B cell (primary cell): ENCODE measurements at regions not wholly inside any gene's neighbourhood (a gene's known extent, or its start where the extent isn't known, plus 50 kb on each side); places are given as distances from the start of the nearest gene placed in this dataset.

Experiments
- ATAC-seq: fragments of 200-7000 bp; cut with Tn5 transposase; one replicate; pipeline ENCODE4 v1.10.0; 2021; ENCODE audit warnings: low read depth, mild to moderate bottlenecking, moderate number of reproducible peaks, moderate library complexity
- CTCF ChIA-PET: fragments of 350-600 bp; sonication (Branson Sonifier 250); formaldehyde crosslinking; loops from one replicate; lab custom pipeline; 2021; ENCODE audit warnings: antibody characterized with exemption, inconsistent platforms; lab: Charles Lee
- POLR2A ChIA-PET: fragments of 350-600 bp; sonication (Branson Sonifier 250); formaldehyde crosslinking; loops from one replicate; lab custom pipeline; 2021; ENCODE audit warnings: antibody characterized with exemption; lab: Charles Lee
- DNase-seq: peaks from one replicate; pipeline ENCODE4 v3.0.0; 2013
- H2AFZ ChIP-seq: 2 replicates; pipeline ENCODE4 v1.6.1; 2012; ENCODE audit warnings: mild to moderate bottlenecking, low read depth, low read length; ENCODE audit not compliant: insufficient read depth, poor library complexity, severe bottlenecking
- H3K27ac ChIP-seq, 2 donors: 1 replicate in 1 of 2; 2 replicates in 1 of 2; pipeline ENCODE4 v1.5.1; 2012 to 2013; ENCODE audit warnings: low read length in 2 of 2, mild to moderate bottlenecking in 2 of 2, moderate library complexity in 1 of 2
- H3K27me3 ChIP-seq, 4 experiments: fragments of 200-600 bp in 1 of 4; sonication (generic) in 1 of 4; replicated peaks in 1 of 4; 1 replicate in 2 of 4; 2 replicates in 2 of 4; pipeline versions ENCODE4 v1.6.1 to v1.7.0; 2013 to 2016; ENCODE audit warnings: low read length in 3 of 4, mild to moderate bottlenecking in 2 of 4, mixed read lengths in 1 of 4, moderate library complexity in 1 of 4; ENCODE audit not compliant: insufficient read depth in 4 of 4, control insufficient read depth in 3 of 4; ENCODE audit errors: control extremely low read depth in 1 of 4
- H3K36me3 ChIP-seq, 2 experiments: replicated peaks in 1 of 2; 1 replicate in 1 of 2; 2 replicates in 1 of 2; pipeline versions ENCODE4 v1.6.1 to v1.7.1; 2013; ENCODE audit warnings: low read length in 1 of 2; ENCODE audit not compliant: insufficient read depth in 2 of 2, control insufficient read depth in 1 of 2; ENCODE audit errors: control extremely low read depth in 1 of 2, extremely low read depth in 1 of 2
- H3K4me1 ChIP-seq, 2 donors: fragments of 200-600 bp in 1 of 2; sonication (generic) in 1 of 2; 1 replicate in 1 of 2; 2 replicates in 1 of 2; pipeline versions ENCODE4 v1.5.1 to v1.6.1; 2013 to 2017; ENCODE audit warnings: low read length in 2 of 2; ENCODE audit not compliant: control insufficient read depth in 2 of 2, insufficient read depth in 2 of 2
- H3K4me2 ChIP-seq: replicated peaks from 2 replicates; pipeline ENCODE3; 2012; ENCODE audit warnings: mild to moderate bottlenecking, low read depth, low read length; ENCODE audit not compliant: poor library complexity, severe bottlenecking
- H3K4me3 ChIP-seq, 5 experiments: fragments of 200-600 bp in 1 of 5; sonication (generic) in 1 of 5; 1 replicate in 3 of 5; 2 replicates in 2 of 5; pipeline versions ENCODE4 v1.5.1 to v1.7.0; 2011 to 2016; ENCODE audit warnings: low read length in 4 of 5, mild to moderate bottlenecking in 4 of 5, low read depth in 2 of 5, control low read depth in 1 of 5, moderate library complexity in 1 of 5; ENCODE audit not compliant: insufficient read depth in 1 of 5; ENCODE audit errors: control extremely low read depth in 1 of 5, extremely low read depth in 1 of 5
- H3K79me2 ChIP-seq: fragments of 200-600 bp; sonication (generic); one replicate; pipeline ENCODE4 v1.6.0; 2016; ENCODE audit warnings: low read length; ENCODE audit not compliant: control insufficient read depth, insufficient read depth
- H3K9ac ChIP-seq: fragments of 200-600 bp; sonication (generic); 2 replicates; pipeline ENCODE4 v1.6.1; 2017; ENCODE audit warnings: mild to moderate bottlenecking, low read length, moderate library complexity
- H3K9me3 ChIP-seq, 3 donors: one replicate each; pipeline versions ENCODE4 v1.6.1 to v1.7.1; 2013; ENCODE audit warnings: low read length in 2 of 3; ENCODE audit not compliant: control insufficient read depth in 2 of 3, insufficient read depth in 1 of 3; ENCODE audit errors: control extremely low read depth in 1 of 3
- H4K20me1 ChIP-seq: 2 replicates; pipeline ENCODE4 v1.6.0; 2012; ENCODE audit warnings: mild to moderate bottlenecking, low read length; ENCODE audit not compliant: insufficient read depth, control insufficient read depth, poor library complexity, severe bottlenecking
- H3K27ac Mint-ChIP-seq: one replicate; pipeline ENCODE4 v1.8.0; 2021; ENCODE audit warnings: mixed read lengths
- H3K27me3 Mint-ChIP-seq: one replicate; pipeline ENCODE4 v1.8.0; 2021; ENCODE audit warnings: mixed read lengths
- H3K4me1 Mint-ChIP-seq: one replicate; pipeline ENCODE4 v1.8.0; 2021; ENCODE audit warnings: mixed read lengths
- H3K4me3 Mint-ChIP-seq: one replicate; pipeline ENCODE4 v1.8.0; 2021; ENCODE audit warnings: mixed read lengths
- H3K9me3 Mint-ChIP-seq: one replicate; pipeline ENCODE4 v1.8.0; 2022; ENCODE audit warnings: mixed read lengths; ENCODE audit not compliant: insufficient read depth
- CTCF ChIP-seq: fragments of 200-600 bp; IDR thresholded peaks from one replicate; pipeline ENCODE4 v1.8.0; 2022; ENCODE audit warnings: antibody characterized with exemption, mild to moderate bottlenecking
- EZH2 ChIP-seq: IDR thresholded peaks from 2 replicates; pipeline ENCODE4 v1.6.1; 2012; ENCODE audit warnings: borderline replicate concordance, low read depth, mild to moderate bottlenecking, moderate library complexity, low read length; ENCODE audit not compliant: insufficient read depth, poor library complexity, severe bottlenecking
- WGBS: methylation state at CpG from one replicate; pipeline ENCODE4 v1.1.5; 2013; ENCODE audit warnings: missing lambda C conversion rate; ENCODE audit not compliant: insufficient coverage; 5-methylcytosine and 5-hydroxymethylcytosine counted together
- intact Hi-C: fragments of 100-400 bp; cut with micrococcal nuclease; formaldehyde crosslinking; loops from one replicate; pipeline ENCODE4 v1.10.0; 2022

GRCh38 chr1:190759807-190760206, 282.1 kb upstream of the BRINP3 start:
- Mint-ChIP-seq H3K4me1 (no peaks in the 10 kb centered on the region), H3K27ac (no peak overlapping the region), H3K4me3 (no peak overlapping the region), H3K27me3 (no peaks in the 10 kb centered on the region), H3K9me3 (no peaks in the 10 kb centered on the region)
- no peaks in the 10 kb centered on the region for H3K9me3 ChIP-seq
- DNase-seq, result no peak
- no peak overlapping the region for H3K27ac ChIP-seq
- H3K4me2 ChIP-seq, result no peak overlapping the region
- H2AFZ ChIP-seq, result no peak overlapping the region
- intact Hi-C loops, result no loop called here
- no peaks in the 10 kb centered on the region for H3K27me3 ChIP-seq
- no peak overlapping the region for H3K9ac ChIP-seq
- no peaks in the 10 kb centered on the region for H4K20me1 ChIP-seq
- H3K4me3 ChIP-seq, result no peak overlapping the region
- TF ChIP-seq CTCF (no peak), EZH2 (no peak)
- POLR2A ChIA-PET, result no interaction called here
- no peaks in the 10 kb centered on the region for H3K4me1 ChIP-seq
- no peaks in the 10 kb centered on the region for H3K79me2 ChIP-seq
- no peaks in the 10 kb centered on the region for H3K36me3 ChIP-seq
- ATAC-seq, result no peak
- CTCF ChIA-PET, result no interaction called here

GRCh38 chr1:190762325-190762724, 284.7 kb upstream of the BRINP3 start:
- H3K27me3 Mint-ChIP-seq, result no peaks in the 10 kb centered on the region
- ChIA-PET POLR2A (no interaction called here), CTCF (no interaction called here)
- no peak overlapping the region for H3K4me3 ChIP-seq
- DNase-seq (no peak), ATAC-seq (no peak)
- H3K79me2 ChIP-seq, result no peaks in the 10 kb centered on the region
- intact Hi-C loops, result no loop called here
- no peaks in the 10 kb centered on the region for H4K20me1 ChIP-seq
- no peaks in the 10 kb centered on the region for H3K27me3 ChIP-seq
- no CpG with 5 or more reads among the region's 3 CpGs for WGBS
- H3K27ac Mint-ChIP-seq, result no peak overlapping the region
- H3K4me1 ChIP-seq, result no peaks in the 10 kb centered on the region
- H3K9ac ChIP-seq, result no peak overlapping the region
- no peak overlapping the region for H3K4me2 ChIP-seq
- H3K9me3 ChIP-seq, result no peaks in the 10 kb centered on the region
- H2AFZ ChIP-seq, result no peak overlapping the region
- H3K9me3 Mint-ChIP-seq, result no peaks in the 10 kb centered on the region
- no peak overlapping the region for H3K4me3 Mint-ChIP-seq
- no peak for TF ChIP-seq EZH2
- no peak for TF ChIP-seq CTCF
- no peak overlapping the region for H3K27ac ChIP-seq
- no peaks in the 10 kb centered on the region for H3K36me3 ChIP-seq
- no peaks in the 10 kb centered on the region for H3K4me1 Mint-ChIP-seq
